LHCN-M2 (cell line): ENCODE measurements at regions not wholly inside any gene's neighbourhood (a gene's known extent, or its start where the extent isn't known, plus 50 kb on each side); places are given as distances from the start of the nearest gene placed in this dataset.

Experiments used
- DNase-seq: peaks from one replicate; pipeline ENCODE4 v3.0.0-alpha.2; 2012; ENCODE audit warnings: low read depth

DNA sequence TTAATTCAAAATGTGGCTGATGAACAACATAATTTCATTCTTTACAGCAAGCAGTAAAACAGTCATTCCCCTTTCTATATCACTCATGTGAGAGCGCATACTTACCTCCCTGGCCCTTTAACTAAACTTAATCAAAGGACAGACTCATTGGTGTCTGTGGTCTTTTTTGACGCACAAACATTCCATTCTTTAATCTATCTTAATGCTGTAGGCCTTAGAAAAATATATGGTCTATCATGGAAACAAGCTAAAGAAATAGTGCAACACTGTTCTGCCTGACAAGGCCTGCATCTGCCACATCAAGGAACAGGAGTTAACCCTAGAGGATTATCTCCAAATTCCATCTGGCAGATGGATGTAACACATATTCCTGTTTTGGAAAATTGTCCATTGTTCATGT, 878.1 kb downstream of the NLGN4Y start:
- no peak for DNase-seq

- no peak for DNase-seq
Observed at GRCh38 chrY:15404551-15404950, 880.2 kb downstream of the NLGN4Y start.

DNA sequence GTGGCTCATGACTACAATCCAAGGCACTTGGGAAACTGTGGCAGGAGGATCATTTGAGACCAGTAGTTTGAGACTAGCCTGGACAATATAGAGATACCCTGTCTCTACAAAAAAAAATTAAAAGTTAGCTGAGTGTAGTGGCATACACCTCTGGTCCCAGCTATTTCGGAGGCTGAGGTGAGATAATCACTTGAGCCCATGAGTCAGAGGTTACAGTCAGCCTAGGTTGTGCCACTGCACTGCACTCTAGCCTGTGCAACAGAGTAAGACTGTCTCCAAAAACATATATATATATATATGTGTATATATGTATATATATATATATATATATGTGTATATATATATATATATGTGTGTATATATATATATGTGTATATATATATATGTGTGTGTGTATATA, 890.8 kb downstream of the NLGN4Y start:
- no peak for DNase-seq

DNA sequence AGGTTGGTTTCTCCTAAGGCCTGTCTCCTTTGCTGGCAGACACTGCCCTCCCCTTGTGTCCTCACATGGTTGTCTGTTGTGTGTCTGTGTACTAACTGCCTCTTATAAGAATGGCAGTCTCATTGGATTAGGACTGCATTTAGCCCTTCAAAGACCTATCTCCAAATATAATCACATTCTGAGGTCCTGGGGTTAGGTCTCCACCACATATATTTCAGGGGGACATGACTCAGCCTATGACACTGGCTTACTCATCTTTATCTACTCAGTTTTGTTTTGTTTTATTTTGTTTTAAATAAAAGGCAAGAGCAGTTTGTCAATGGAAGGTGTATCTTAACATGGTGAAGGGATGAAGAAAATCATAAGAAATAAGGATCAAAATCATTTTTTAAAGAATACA, 894.3 kb downstream of the NLGN4Y start:
- no peak for DNase-seq

DNA sequence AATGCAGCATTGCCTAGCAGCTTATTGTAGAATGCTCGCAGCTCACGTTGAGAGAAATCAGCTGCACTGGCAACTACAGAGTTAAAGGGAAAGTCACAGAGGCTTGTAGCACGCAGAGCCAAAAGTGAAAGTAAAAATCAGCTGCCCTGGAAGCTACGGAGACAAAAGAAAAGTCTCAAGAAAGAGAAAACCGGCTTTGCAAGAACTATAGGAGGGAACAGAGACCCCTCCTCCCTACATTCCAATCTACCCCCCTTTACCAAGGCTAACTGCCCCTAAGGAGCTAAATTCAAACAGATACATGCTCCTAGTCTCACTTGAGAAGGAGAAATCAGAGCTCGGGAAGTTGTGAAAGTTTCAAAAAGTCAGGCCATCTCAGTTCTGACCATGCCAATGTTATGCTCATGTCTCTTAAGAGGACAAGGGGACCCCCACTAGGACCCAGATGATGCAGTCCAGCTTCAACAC, 900.4 kb downstream of the NLGN4Y start:
- DNase-seq, result peak; percentile 21

DNA sequence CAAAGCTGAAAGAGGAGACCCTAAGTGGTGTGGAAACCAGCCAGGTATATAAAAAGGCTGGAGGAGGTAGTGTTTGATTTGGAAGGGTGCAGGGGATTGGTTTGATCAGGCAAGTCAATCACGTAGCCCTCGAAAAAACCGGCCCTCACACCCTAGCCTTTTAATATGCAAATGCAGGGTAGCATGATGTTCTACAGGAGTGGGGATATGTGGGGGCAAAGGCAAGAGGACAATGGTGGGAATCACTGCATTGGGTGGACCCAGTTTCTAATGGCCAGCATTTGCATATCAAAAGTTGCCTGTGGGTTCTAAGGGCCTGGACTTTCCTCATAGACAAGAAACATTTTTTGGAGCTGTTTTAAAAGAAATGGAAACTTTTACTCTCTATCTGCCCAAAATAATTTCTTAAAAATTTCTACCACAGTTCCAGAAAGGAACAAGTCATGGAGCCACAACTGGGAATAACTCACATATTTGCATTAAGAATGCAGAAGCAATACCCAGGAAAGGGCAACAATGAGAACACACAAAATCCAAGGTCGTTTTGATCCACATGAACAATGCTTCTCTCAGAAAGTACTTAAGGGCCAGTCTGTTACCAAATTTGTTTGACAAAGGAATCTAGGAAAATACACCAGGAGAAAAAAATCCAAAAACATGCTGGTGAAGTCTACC, 915.8 kb downstream of the NLGN4Y start:
- no peak for DNase-seq

GRCh38 chrY:15440696-15441408, 916.5 kb downstream of the NLGN4Y start:
- no peak for DNase-seq

- DNase-seq, result no peak
Observed at GRCh38 chrY:15441878-15442277, 917.5 kb downstream of the NLGN4Y start.

DNA sequence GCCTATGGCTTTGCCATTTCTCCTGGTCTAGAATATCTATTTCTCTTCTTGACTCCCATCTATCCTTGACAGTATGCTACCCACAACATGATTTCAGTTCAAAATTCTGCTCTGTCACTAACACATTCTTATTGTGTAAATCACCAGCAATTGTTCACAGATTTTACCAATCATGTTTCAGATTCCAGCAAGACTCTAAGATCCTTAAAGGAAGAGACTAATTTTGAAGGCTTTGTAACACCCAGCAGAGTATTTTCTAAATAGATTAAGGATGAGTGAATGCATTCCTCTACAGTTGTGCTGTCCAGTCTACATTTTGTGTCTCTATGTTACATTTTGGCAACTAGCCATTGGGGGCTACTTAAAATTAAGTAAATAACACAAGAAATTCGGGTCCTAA, 921.5 kb downstream of the NLGN4Y start:
- DNase-seq, result no peak

DNA sequence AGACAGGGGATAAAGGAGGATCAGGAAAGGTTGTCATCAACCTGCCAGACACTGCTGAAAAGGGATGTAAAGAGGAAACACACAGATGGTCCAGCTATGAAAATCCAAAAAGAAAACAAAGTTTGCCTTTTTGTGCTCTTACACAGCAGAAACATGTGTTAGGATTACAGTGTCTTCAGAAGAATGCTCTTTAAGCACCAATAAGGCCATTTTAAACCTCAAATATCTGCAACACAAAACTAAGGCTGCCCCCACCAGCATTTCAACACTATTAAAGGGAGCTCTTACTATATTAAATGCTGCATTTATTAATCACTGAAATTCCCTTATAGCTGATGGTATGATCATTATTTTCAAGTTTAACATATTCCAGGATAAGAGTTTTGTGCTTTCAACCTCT, 922.5 kb downstream of the NLGN4Y start:
- DNase-seq, result no peak

- DNase-seq, result no peak
Observed at GRCh38 chrY:15447959-15448358, 923.6 kb downstream of the NLGN4Y start.

GRCh38 chrY:15455133-15455937, 931.0 kb downstream of the NLGN4Y start:
- DNase-seq, result no peak

DNA sequence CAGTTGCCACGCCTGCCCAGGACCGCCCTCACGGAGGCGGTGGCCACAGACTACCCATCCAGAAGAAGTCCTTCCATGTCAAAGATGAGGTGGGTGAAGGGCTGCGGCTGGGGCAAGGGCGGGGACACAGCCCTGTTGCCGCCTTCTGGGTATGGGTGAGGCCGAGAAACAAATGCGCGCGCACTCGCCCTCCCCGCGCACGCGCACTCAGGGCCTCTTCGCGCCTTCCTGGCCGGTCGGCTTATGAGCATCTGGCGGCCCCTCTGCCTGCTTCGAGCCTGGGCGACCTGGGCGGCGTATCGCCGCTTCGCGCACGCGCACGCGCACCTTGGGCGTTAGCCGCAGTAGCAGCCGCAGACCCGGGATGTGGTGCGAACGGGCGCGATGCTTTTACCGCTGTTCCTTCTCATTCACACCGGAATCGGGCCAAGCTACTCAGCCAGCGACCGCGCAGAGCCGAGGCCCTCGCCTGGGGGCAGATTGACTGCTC, 931.7 kb downstream of the NLGN4Y start:
- no peak for DNase-seq

- DNase-seq, result no peak
Observed at GRCh38 chrY:15456491-15456890, 932.2 kb downstream of the NLGN4Y start.

GRCh38 chrY:15457682-15458081, 933.4 kb downstream of the NLGN4Y start:
- DNase-seq, result no peak

- DNase-seq, result no peak
Observed at GRCh38 chrY:15458426-15458825, 934.1 kb downstream of the NLGN4Y start.

GRCh38 chrY:15465880-15466279, 941.6 kb downstream of the NLGN4Y start:
- DNase-seq, result no peak

- DNase-seq, result no peak
Observed at GRCh38 chrY:15466891-15467290, 942.6 kb downstream of the NLGN4Y start.

DNA sequence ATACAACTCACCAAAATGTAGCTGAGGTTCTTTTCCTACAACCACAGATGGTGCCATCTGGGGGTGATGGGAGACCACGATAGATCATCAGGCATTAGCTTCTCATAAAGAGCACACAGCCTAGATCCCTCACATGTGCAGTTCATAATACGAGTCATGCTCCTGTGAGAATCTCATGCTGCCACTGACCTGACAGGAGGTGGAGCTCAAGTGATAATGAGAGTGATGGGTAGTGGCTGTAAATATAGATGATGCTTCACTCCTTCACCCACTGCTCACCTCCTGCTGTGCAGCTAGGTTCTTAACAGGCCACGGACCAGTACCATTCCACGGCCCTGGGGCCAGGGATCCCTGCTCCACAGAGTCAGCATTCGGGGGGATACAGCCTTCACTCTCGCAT, 943.8 kb downstream of the NLGN4Y start:
- no peak for DNase-seq

DNA sequence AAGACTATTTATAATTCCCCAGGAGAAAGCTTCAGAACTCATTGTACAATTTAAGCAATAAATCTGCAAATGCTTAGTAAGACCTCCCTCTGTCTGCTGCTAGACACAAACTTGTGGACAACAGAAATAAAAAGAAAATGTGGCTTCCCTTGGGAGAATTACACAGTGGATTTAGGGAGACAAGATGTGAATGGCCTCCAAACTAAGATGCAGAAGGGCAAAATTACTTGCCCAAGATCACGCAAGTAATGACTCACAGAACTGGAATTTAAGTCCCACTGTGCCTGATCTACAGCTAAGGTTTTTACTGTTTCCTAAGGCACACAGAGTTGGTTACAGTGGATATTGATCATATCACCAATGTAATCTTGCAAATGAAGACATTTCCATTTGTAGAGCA, 947.0 kb downstream of the NLGN4Y start:
- DNase-seq, result no peak

DNA sequence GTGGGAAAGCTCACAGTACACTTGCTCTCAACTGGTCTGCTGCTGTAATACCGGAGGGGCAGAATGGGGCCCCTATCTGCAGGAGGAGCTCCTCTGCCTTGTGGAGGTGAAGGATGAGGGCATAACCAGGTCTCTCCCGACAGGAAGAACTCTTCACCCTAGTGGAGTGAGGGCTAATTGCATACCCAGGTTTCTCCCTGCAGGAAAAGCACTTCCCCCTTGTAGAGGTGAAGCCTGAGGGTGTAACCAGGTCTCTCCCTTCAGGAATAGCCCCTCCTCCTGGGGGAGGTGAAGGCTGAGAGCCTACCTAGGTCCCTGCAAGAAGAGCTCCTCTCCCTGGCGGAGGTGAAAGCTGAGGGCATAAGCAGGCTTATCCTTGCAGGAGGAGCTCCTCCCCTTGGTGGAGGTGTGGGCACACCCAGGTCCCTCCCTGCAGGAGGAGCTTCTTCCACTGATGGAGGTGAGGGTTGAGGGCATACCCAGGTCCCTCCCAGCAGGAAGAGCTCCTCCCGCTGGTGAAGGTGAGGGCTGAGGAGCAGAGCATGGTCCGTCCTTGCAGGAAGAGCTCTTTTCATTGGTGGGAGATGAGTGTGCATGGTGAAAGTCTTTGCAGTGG, 954.1 kb downstream of the NLGN4Y start:
- no peak for DNase-seq

- no peak for DNase-seq
Observed at GRCh38 chrY:15500536-15500935, 976.2 kb downstream of the NLGN4Y start.
